LNCaP clone FGC (cell line): ENCODE measurements at regions not wholly inside any gene's neighbourhood (a gene's known extent, or its start where the extent isn't known, plus 50 kb on each side); places are given as distances from the start of the nearest gene placed in this dataset.

ENCODE experiments used
- DNase-seq: peaks from one replicate; pipeline ENCODE4 v3.0.0-alpha.2; 2011; ENCODE audit warnings: low read depth
- H3K4me3 ChIP-seq: 2 replicates; pipeline ENCODE4 v1.5.1; 2011; ENCODE audit warnings: mild to moderate bottlenecking, low read depth, low read length, control low read depth
- TF ChIP-seq, protein P1 (sequence below): IDR thresholded peaks from 2 replicates; pipeline ENCODE4 v1.5.1; 2012; ENCODE audit warnings: mild to moderate bottlenecking; ENCODE audit not compliant: control insufficient read depth, insufficient read depth; ENCODE audit errors: extremely low read depth

DNA sequence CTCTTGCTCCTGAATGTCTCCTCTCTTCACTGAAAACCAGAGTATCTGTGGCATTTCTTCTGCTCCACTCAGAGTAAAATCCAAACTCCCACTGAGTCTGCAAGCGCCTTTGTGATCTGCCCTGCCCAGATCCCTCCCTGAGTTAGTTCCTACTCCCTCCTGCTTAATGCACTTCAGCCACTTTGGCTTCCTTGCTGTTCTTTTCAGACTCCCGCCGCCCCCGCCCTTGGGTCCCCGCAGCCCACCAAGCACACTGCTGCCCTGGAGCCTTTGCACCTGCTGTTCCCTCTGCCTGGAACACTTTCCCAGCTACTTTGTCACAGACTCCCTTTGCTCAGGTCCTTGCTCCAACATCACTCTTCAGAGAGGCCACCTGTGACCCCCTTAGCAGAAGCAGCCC is 127.2 kb upstream of the SLC25A48 start:
- TF ChIP-seq, protein P1, sequence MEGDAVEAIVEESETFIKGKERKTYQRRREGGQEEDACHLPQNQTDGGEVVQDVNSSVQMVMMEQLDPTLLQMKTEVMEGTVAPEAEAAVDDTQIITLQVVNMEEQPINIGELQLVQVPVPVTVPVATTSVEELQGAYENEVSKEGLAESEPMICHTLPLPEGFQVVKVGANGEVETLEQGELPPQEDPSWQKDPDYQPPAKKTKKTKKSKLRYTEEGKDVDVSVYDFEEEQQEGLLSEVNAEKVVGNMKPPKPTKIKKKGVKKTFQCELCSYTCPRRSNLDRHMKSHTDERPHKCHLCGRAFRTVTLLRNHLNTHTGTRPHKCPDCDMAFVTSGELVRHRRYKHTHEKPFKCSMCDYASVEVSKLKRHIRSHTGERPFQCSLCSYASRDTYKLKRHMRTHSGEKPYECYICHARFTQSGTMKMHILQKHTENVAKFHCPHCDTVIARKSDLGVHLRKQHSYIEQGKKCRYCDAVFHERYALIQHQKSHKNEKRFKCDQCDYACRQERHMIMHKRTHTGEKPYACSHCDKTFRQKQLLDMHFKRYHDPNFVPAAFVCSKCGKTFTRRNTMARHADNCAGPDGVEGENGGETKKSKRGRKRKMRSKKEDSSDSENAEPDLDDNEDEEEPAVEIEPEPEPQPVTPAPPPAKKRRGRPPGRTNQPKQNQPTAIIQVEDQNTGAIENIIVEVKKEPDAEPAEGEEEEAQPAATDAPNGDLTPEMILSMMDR: no peak
- no peak for DNase-seq
- no peak overlapping the region for H3K4me3 ChIP-seq

- TF ChIP-seq, protein P1: no peak
- no peak for DNase-seq
- no peak overlapping the region for H3K4me3 ChIP-seq
These were observed 127.6 kb upstream of the SLC25A48 start for GRCh38 chr5:135706893-135707292.

GRCh38 chr5:135706474-135706873 is 127.7 kb upstream of the CXCL14 start:
- TF ChIP-seq, protein P1: no peak
- no peak for DNase-seq
- H3K4me3 ChIP-seq: no peak overlapping the region

- DNase-seq: peak; percentile 22
- no peak overlapping the region for H3K4me3 ChIP-seq
- TF ChIP-seq, protein P1: no peak
These were observed 127.2 kb upstream of the CXCL14 start for GRCh38 chr5:135705941-135706466.

GRCh38 chr5:135705141-135705631 is 126.4 kb upstream of the CXCL14 start:
- no peak for DNase-seq
- TF ChIP-seq, protein P1: no peak

GRCh38 chr5:135704616-135705015 is 125.8 kb upstream of the CXCL14 start:
- TF ChIP-seq, protein P1: no peak
- peak; percentile 58 for DNase-seq
- H3K4me3 ChIP-seq: no peak overlapping the region

More at GRCh38 chr5:135705141-135705631, 126.4 kb upstream of the CXCL14 start:
- H3K4me3 ChIP-seq: no peak overlapping the region

GRCh38 chr5:135703016-135703550 is 124.3 kb upstream of the CXCL14 start:
- TF ChIP-seq, protein P1: no peak

More at GRCh38 chr5:135703016-135703550, 124.3 kb upstream of the CXCL14 start:
- no peak for DNase-seq
- H3K4me3 ChIP-seq: no peak overlapping the region
